HuH-7.5 (cell line): ENCODE measurements at regions not wholly inside any gene's neighbourhood (a gene's known extent, or its start where the extent isn't known, plus 50 kb on each side); places are given as distances from the start of the nearest gene placed in this dataset.

Experiments
- DNase-seq: peaks from one replicate; pipeline ENCODE4 v3.0.0; 2011; ENCODE audit warnings: low spot score

- DNase-seq, result no peak
Observed at GRCh38 chr6:130314271-130314670, 51.5 kb upstream of the TMEM200A start.

- no peak for DNase-seq
Observed at GRCh38 chr6:130313206-130313605, 52.6 kb upstream of the TMEM200A start.

- DNase-seq, result no peak
Observed at GRCh38 chr6:130309028-130309427, 56.8 kb upstream of the TMEM200A start.

GRCh38 chr6:130307752-130308361 is 58.0 kb upstream of the TMEM200A start:
- peak; percentile 12 for DNase-seq

GRCh38 chr6:130306377-130306776 is 59.4 kb upstream of the TMEM200A start:
- no peak for DNase-seq

- no peak for DNase-seq
Observed at GRCh38 chr6:130303431-130303830, 62.4 kb upstream of the TMEM200A start.

- no peak for DNase-seq
Observed at GRCh38 chr6:130298258-130298657, 67.6 kb upstream of the TMEM200A start.

GRCh38 chr6:130296854-130297253 is 69.0 kb upstream of the TMEM200A start:
- DNase-seq, result no peak

GRCh38 chr6:130293800-130294199 is 71.0 kb upstream of the SAMD3 start:
- DNase-seq, result peak; percentile 17

GRCh38 chr6:130288065-130288464 is 65.3 kb upstream of the SAMD3 start:
- no peak for DNase-seq

- DNase-seq, result no peak
Observed at GRCh38 chr6:130282234-130282995, 59.7 kb upstream of the SAMD3 start.

GRCh38 chr6:130276507-130276906 is 53.8 kb upstream of the SAMD3 start:
- DNase-seq, result no peak

GRCh38 chr6:130274007-130274406 is 51.3 kb upstream of the SAMD3 start:
- DNase-seq, result no peak
